Lung (tissue), 11 donors: ENCODE measurements at regions not wholly inside any gene's neighbourhood (a gene's known extent, or its start where the extent isn't known, plus 50 kb on each side); places are given as distances from the start of the nearest gene placed in this dataset.

Experiments
- ATAC-seq: fragments of 200-7000 bp; cut with Tn5 transposase; one replicate; pipeline ENCODE4 v1.9.1; 2020; ENCODE audit warnings: moderate number of reproducible peaks; ENCODE audit not compliant: insufficient read depth, low FRiP score
- DNase-seq, 3 donors: peaks; one replicate each; pipeline ENCODE4 v3.0.0-alpha.2; 2013 to 2017
- H3K27ac ChIP-seq, 2 donors: one replicate each; pipeline ENCODE4 v1.5.1; 2013; ENCODE audit warnings: mild to moderate bottlenecking in 2 of 2, moderate library complexity in 2 of 2, control low read depth in 1 of 2, inconsistent platforms in 1 of 2, low read depth in 1 of 2, low read length in 1 of 2
- H3K27me3 ChIP-seq, 3 donors: one replicate each; pipeline ENCODE4 v1.5.1; 2013; ENCODE audit warnings: low read length in 2 of 3; ENCODE audit not compliant: control insufficient read depth in 3 of 3, insufficient read depth in 3 of 3
- H3K36me3 ChIP-seq, 4 donors: one replicate each; pipeline ENCODE4 v1.5.1; 2013; ENCODE audit warnings: low read length in 4 of 4, mild to moderate bottlenecking in 1 of 4, moderate library complexity in 1 of 4; ENCODE audit not compliant: control insufficient read depth in 4 of 4, insufficient read depth in 4 of 4
- H3K4me1 ChIP-seq, 5 donors: one replicate each; pipeline ENCODE4 v1.5.1; 2013; ENCODE audit warnings: low read length in 5 of 5, mild to moderate bottlenecking in 2 of 5, moderate library complexity in 1 of 5; ENCODE audit not compliant: control insufficient read depth in 5 of 5, insufficient read depth in 5 of 5
- H3K4me3 ChIP-seq: one replicate; pipeline ENCODE4 v1.5.1; 2013; ENCODE audit warnings: mild to moderate bottlenecking, control low read depth, moderate library complexity
- H3K9ac ChIP-seq, 2 donors: one replicate each; pipeline ENCODE4 v1.5.1; 2013; ENCODE audit warnings: low read length in 2 of 2, control low read depth in 1 of 2; ENCODE audit not compliant: insufficient read depth in 1 of 2
- H3K9me3 ChIP-seq, 4 donors: one replicate each; pipeline ENCODE4 v1.5.1; 2013; ENCODE audit warnings: low read length in 3 of 4, mild to moderate bottlenecking in 1 of 4, moderate library complexity in 1 of 4; ENCODE audit not compliant: control insufficient read depth in 4 of 4, insufficient read depth in 3 of 4
- CTCF ChIP-seq: IDR thresholded peaks from 2 replicates; pipeline ENCODE4 v1.5.1; 2012; ENCODE audit warnings: mild to moderate bottlenecking; ENCODE audit errors: control extremely low read depth, extremely low read depth
- WGBS, 2 donors: extraction: QIAGEN DNeasy Blood & Tissue Kit; methylation state at CpG; one replicate each; pipeline ENCODE4 v1.1.7; 2013; 5-methylcytosine and 5-hydroxymethylcytosine counted together
- donor health status: control.
- donor health status: control.
- donor health status: Bipolar disorder and iron deficiency.
- donor health status: healthy.
- donor health status: DM: yes; HTN: yes; CAD: no.

GRCh38 chr2:106296182-106296815 is 102.2 kb upstream of the UXS1 start:
- 85 to 86% methylated on average over 8 of the region's 8 CpGs for WGBS, 2 donors
- H3K9ac ChIP-seq: no peak overlapping the region
- DNase-seq (no peak), ATAC-seq (no peak)
- no peak overlapping the region for H3K27ac ChIP-seq
- H3K4me3 ChIP-seq: no peak overlapping the region
- no peak for TF ChIP-seq CTCF
- H3K36me3 ChIP-seq: no peaks in the 10 kb centered on the region
- H3K9me3 ChIP-seq: no peaks in the 10 kb centered on the region
- no peaks in the 10 kb centered on the region for H3K27me3 ChIP-seq
- H3K4me1 ChIP-seq: no peaks in the 10 kb centered on the region

- H3K27me3 ChIP-seq: no peaks in the 10 kb centered on the region
These were observed 100.1 kb upstream of the UXS1 start for GRCh38 chr2:106294182-106294581.

DNA sequence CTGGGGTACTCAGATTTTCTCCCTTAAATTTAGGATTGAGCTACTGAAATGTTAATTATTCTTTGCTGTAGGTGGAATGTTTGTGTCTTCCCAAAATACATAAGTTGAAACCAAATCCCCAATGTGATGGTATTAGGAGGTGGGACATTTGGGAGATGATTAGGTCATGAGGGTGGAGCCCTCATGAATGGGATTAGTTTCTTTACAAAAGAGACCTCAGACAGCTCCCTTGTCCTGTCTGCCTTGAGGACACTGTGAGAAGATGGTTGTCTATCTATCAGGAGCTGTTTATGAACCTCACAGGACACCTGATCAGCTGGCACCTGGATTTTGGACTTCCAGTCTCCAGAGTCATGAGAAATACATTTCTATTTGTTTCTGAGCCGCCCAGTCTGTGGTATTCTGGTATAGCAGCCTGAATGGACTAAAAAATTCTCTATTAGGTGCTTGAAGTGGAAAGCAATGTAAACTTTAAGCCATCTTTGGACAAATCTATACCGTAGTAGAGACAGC is 99.2 kb upstream of the UXS1 start:
- H3K27me3 ChIP-seq: no peaks in the 10 kb centered on the region

More at GRCh38 chr2:106294182-106294581, 100.1 kb upstream of the UXS1 start:
- TF ChIP-seq CTCF: no peak
- DNase-seq: no peak
- Histone ChIP-seq H3K36me3 (no peaks in the 10 kb centered on the region), H3K4me1 (no peaks in the 10 kb centered on the region), H3K9ac (no peak overlapping the region), H3K4me3 (no peak overlapping the region), H3K27ac (no peak overlapping the region), H3K9me3 (no peaks in the 10 kb centered on the region)
- WGBS, 2 donors: 94 to 95% methylated on average over 1 of the region's 1 CpG
- no peak for ATAC-seq

More for the DNA sequence above, 99.2 kb upstream of the UXS1 start:
- Histone ChIP-seq H3K9ac (no peak overlapping the region), H3K27ac (no peak overlapping the region), H3K4me3 (no peak overlapping the region), H3K4me1 (no peaks in the 10 kb centered on the region), H3K36me3 (no peaks in the 10 kb centered on the region), H3K9me3 (no peaks in the 10 kb centered on the region)
- 82 to 93% methylated on average over 2 of the region's 2 CpGs for WGBS, 2 donors
- DNase-seq (no peak), ATAC-seq (no peak)
- TF ChIP-seq CTCF: no peak
